Adrenal gland (tissue), 5 donors: ENCODE measurements at regions not wholly inside any gene's neighbourhood (a gene's known extent, or its start where the extent isn't known, plus 50 kb on each side); places are given as distances from the start of the nearest gene placed in this dataset.

Source experiments
- POLR2A ChIP-seq, 2 donors: fragments of 450-650 bp; IDR thresholded peaks; one replicate each; pipeline ENCODE4 v1.6.1; 2017; ENCODE audit warnings: antibody characterized with exemption in 2 of 2, mild to moderate bottlenecking in 2 of 2, moderate library complexity in 1 of 2
- TF ChIP-seq, protein P1 (sequence below), 6 experiments: fragments of 450-650 bp in 4 of 6; fragments of 200-600 bp in 2 of 6; sonication (generic) in 1 of 6; IDR thresholded peaks; 1 replicate in 5 of 6; 2 replicates in 1 of 6; pipeline versions ENCODE4 v1.5.1 to v1.8.0; 2016 to 2021; ENCODE audit warnings: antibody characterized with exemption in 6 of 6, mild to moderate bottlenecking in 2 of 6, moderate library complexity in 1 of 6
- donor health status: DM: no; HTN: no; CAD: no.

DNA sequence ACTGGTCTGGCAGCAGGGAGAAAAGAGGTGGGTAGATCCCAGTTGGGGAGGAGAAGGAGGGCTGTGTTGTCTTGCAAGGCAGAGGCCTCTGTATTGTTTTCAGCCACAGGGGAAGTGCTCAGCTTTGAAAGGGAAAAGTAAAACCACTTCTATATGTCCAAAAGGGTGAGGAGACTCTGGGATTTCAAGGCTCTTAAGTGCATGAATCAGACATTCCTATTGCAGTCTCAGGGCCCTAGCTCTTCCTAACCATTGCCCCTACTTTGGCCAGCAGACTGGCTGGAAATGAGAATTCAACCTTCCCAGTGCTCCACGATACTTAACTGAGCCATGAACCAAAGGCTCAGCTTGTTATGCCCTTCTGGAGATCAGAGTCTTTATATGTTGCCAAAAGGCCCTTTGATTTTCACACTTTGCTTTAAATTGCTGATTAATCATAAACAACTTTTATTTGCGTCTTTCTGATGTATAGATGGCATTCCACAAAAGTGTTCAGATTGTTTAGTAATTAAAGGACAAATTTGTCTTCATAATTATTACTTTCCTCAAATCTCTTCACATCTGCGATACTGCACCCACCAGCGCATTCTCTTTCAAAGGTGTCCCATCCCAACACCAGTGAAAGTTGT is 313.8 kb upstream of the MMADHC start:
- TF ChIP-seq, protein P1, sequence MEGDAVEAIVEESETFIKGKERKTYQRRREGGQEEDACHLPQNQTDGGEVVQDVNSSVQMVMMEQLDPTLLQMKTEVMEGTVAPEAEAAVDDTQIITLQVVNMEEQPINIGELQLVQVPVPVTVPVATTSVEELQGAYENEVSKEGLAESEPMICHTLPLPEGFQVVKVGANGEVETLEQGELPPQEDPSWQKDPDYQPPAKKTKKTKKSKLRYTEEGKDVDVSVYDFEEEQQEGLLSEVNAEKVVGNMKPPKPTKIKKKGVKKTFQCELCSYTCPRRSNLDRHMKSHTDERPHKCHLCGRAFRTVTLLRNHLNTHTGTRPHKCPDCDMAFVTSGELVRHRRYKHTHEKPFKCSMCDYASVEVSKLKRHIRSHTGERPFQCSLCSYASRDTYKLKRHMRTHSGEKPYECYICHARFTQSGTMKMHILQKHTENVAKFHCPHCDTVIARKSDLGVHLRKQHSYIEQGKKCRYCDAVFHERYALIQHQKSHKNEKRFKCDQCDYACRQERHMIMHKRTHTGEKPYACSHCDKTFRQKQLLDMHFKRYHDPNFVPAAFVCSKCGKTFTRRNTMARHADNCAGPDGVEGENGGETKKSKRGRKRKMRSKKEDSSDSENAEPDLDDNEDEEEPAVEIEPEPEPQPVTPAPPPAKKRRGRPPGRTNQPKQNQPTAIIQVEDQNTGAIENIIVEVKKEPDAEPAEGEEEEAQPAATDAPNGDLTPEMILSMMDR (IDR thresholded peaks at IDR 0.05): no peak
- no peak for TF ChIP-seq POLR2A (IDR thresholded peaks at IDR 0.05)
